Activated CD4-positive, alpha-beta T cell treated with anti-CD3 and anti-CD28 coated beads, Interleukin-2, amount 10 ng/mL, durations not matched to agents 24 days and 14 days (primary cell): ENCODE measurements at regions not wholly inside any gene's neighbourhood (a gene's known extent, or its start where the extent isn't known, plus 50 kb on each side); places are given as distances from the start of the nearest gene placed in this dataset.

Experiments used
- DNase-seq: peaks from one replicate; pipeline ENCODE4 v3.0.0; 2022
- H3K27ac Mint-ChIP-seq: one replicate; pipeline ENCODE4 v1.8.0; 2022; ENCODE audit warnings: mild to moderate bottlenecking, mixed read lengths
- H3K27me3 Mint-ChIP-seq: one replicate; pipeline ENCODE4 v1.8.0; 2022; ENCODE audit warnings: mixed read lengths
- H3K36me3 Mint-ChIP-seq: one replicate; pipeline ENCODE4 v1.8.0; 2022; ENCODE audit warnings: low read depth, mild to moderate bottlenecking, mixed read lengths
- H3K4me1 Mint-ChIP-seq: one replicate; pipeline ENCODE4 v1.8.0; 2021; ENCODE audit warnings: mixed read lengths
- H3K4me3 Mint-ChIP-seq: one replicate; pipeline ENCODE4 v1.8.0; 2022; ENCODE audit warnings: mild to moderate bottlenecking, moderate library complexity, mixed read lengths
- H3K9me3 Mint-ChIP-seq: one replicate; pipeline ENCODE4 v1.8.0; 2021; ENCODE audit warnings: mixed read lengths
- intact Hi-C: fragments of 100-400 bp; cut with micrococcal nuclease; formaldehyde crosslinking; loops from one replicate; pipeline ENCODE4 v1.15.1; 2023

GRCh38 chr6:10166031-10166430, 248.8 kb downstream of the TFAP2A start:
- no peaks in the 10 kb centered on the region for H3K4me1 Mint-ChIP-seq
- no peak overlapping the region for H3K4me3 Mint-ChIP-seq
- H3K9me3 Mint-ChIP-seq, result no peaks in the 10 kb centered on the region
- DNase-seq, result no peak
- no peaks in the 10 kb centered on the region for H3K36me3 Mint-ChIP-seq
- no peaks in the 10 kb centered on the region for H3K27me3 Mint-ChIP-seq
- intact Hi-C loops, result no loop called here
- H3K27ac Mint-ChIP-seq, result no peak overlapping the region

- no peaks in the 10 kb centered on the region for H3K27me3 Mint-ChIP-seq
- no peak for DNase-seq
- H3K4me3 Mint-ChIP-seq, result no peak overlapping the region
- intact Hi-C loops, result no loop called here
- no peaks in the 10 kb centered on the region for H3K36me3 Mint-ChIP-seq
- no peaks in the 10 kb centered on the region for H3K4me1 Mint-ChIP-seq
- no peaks in the 10 kb centered on the region for H3K9me3 Mint-ChIP-seq
- H3K27ac Mint-ChIP-seq, result no peak overlapping the region
Measured at GRCh38 chr6:10163203-10163962, 251.5 kb downstream of the TFAP2A start.

- H3K4me1 Mint-ChIP-seq, result no peaks in the 10 kb centered on the region
- peaks cover 1% of the 10 kb centered on the region for H3K27me3 Mint-ChIP-seq
- no peaks in the 10 kb centered on the region for H3K36me3 Mint-ChIP-seq
- peaks cover 3% of the 10 kb centered on the region for H3K9me3 Mint-ChIP-seq
- no peak overlapping the region for H3K27ac Mint-ChIP-seq
- no peak for DNase-seq
- H3K4me3 Mint-ChIP-seq, result no peak overlapping the region
- intact Hi-C loops, result no loop called here
Measured at GRCh38 chr6:10156875-10157274, 258.0 kb downstream of the TFAP2A start.

- no peak overlapping the region for H3K4me3 Mint-ChIP-seq
- DNase-seq, result no peak
- H3K36me3 Mint-ChIP-seq, result no peaks in the 10 kb centered on the region
- peaks cover 3% of the 10 kb centered on the region for H3K9me3 Mint-ChIP-seq
- H3K27me3 Mint-ChIP-seq, result peaks cover 1% of the 10 kb centered on the region
- H3K27ac Mint-ChIP-seq, result no peak overlapping the region
- no peaks in the 10 kb centered on the region for H3K4me1 Mint-ChIP-seq
- intact Hi-C loops, result no loop called here
Measured at GRCh38 chr6:10154251-10154650, 260.6 kb downstream of the TFAP2A start.

- Mint-ChIP-seq H3K27me3 (peaks cover 1% of the 10 kb centered on the region), H3K4me3 (no peak overlapping the region), H3K4me1 (peaks cover 2% of the 10 kb centered on the region), H3K27ac (no peak overlapping the region), H3K9me3 (no peaks in the 10 kb centered on the region), H3K36me3 (no peaks in the 10 kb centered on the region)
- no peak for DNase-seq
- intact Hi-C loops, result no loop called here
Measured at GRCh38 chr6:10151144-10151915, 263.5 kb downstream of the TFAP2A start.

GRCh38 chr6:10149603-10150002, 265.3 kb downstream of the TFAP2A start:
- Mint-ChIP-seq H3K36me3 (no peaks in the 10 kb centered on the region), H3K9me3 (no peaks in the 10 kb centered on the region), H3K27me3 (peaks cover 1% of the 10 kb centered on the region), H3K4me1 (peaks cover 2% of the 10 kb centered on the region), H3K4me3 (no peak overlapping the region), H3K27ac (no peak overlapping the region)
- no peak for DNase-seq
- intact Hi-C loops, result no loop called here

GRCh38 chr6:10146715-10147451, 268.0 kb downstream of the TFAP2A start:
- DNase-seq, result peak; percentile 66
- peaks cover 2% of the 10 kb centered on the region for H3K4me1 Mint-ChIP-seq
- intact Hi-C loops, result no loop called here

GRCh38 chr6:10144772-10145171, 270.1 kb downstream of the TFAP2A start:
- Mint-ChIP-seq H3K4me3 (no peak overlapping the region), H3K36me3 (no peaks in the 10 kb centered on the region), H3K9me3 (no peaks in the 10 kb centered on the region), H3K4me1 (peaks cover 2% of the 10 kb centered on the region), H3K27me3 (no peaks in the 10 kb centered on the region), H3K27ac (no peak overlapping the region)
- no peak for DNase-seq
- intact Hi-C loops, result no loop called here

More at GRCh38 chr6:10146715-10147451, 268.0 kb downstream of the TFAP2A start:
- Mint-ChIP-seq H3K9me3 (no peaks in the 10 kb centered on the region), H3K4me3 (peak overlapping the region; percentile 57), H3K36me3 (no peaks in the 10 kb centered on the region), H3K27ac (no peak overlapping the region), H3K27me3 (no peaks in the 10 kb centered on the region)

GRCh38 chr6:10141746-10142443, 273.0 kb downstream of the TFAP2A start:
- no peaks in the 10 kb centered on the region for H3K4me1 Mint-ChIP-seq
- H3K4me3 Mint-ChIP-seq, result no peak overlapping the region
- DNase-seq, result no peak
- H3K27me3 Mint-ChIP-seq, result no peaks in the 10 kb centered on the region
- no peaks in the 10 kb centered on the region for H3K9me3 Mint-ChIP-seq
- H3K27ac Mint-ChIP-seq, result no peak overlapping the region
- intact Hi-C loops, result no loop called here
- no peaks in the 10 kb centered on the region for H3K36me3 Mint-ChIP-seq

GRCh38 chr6:10140824-10141223, 274.1 kb downstream of the TFAP2A start:
- H3K27me3 Mint-ChIP-seq, result no peaks in the 10 kb centered on the region
- intact Hi-C loops, result no loop called here
- no peaks in the 10 kb centered on the region for H3K36me3 Mint-ChIP-seq
- no peak overlapping the region for H3K4me3 Mint-ChIP-seq
- no peak for DNase-seq
- no peaks in the 10 kb centered on the region for H3K4me1 Mint-ChIP-seq
- H3K27ac Mint-ChIP-seq, result no peak overlapping the region
- H3K9me3 Mint-ChIP-seq, result no peaks in the 10 kb centered on the region

GRCh38 chr6:10140136-10140535, 274.7 kb downstream of the TFAP2A start:
- intact Hi-C loops, result no loop called here
- H3K27ac Mint-ChIP-seq, result no peak overlapping the region
- H3K27me3 Mint-ChIP-seq, result no peaks in the 10 kb centered on the region
- no peak for DNase-seq
- H3K4me3 Mint-ChIP-seq, result no peak overlapping the region
- H3K9me3 Mint-ChIP-seq, result no peaks in the 10 kb centered on the region
- no peaks in the 10 kb centered on the region for H3K4me1 Mint-ChIP-seq
- H3K36me3 Mint-ChIP-seq, result no peaks in the 10 kb centered on the region

- Mint-ChIP-seq H3K9me3 (no peaks in the 10 kb centered on the region), H3K36me3 (no peaks in the 10 kb centered on the region), H3K4me3 (no peak overlapping the region), H3K27ac (no peak overlapping the region), H3K27me3 (no peaks in the 10 kb centered on the region), H3K4me1 (no peaks in the 10 kb centered on the region)
- intact Hi-C loops, result no loop called here
- DNase-seq, result no peak
Measured at GRCh38 chr6:10138917-10139316, 276.0 kb downstream of the TFAP2A start.

- intact Hi-C loops, result no loop called here
- H3K27ac Mint-ChIP-seq, result no peak overlapping the region
- H3K27me3 Mint-ChIP-seq, result no peaks in the 10 kb centered on the region
- DNase-seq, result no peak
- no peaks in the 10 kb centered on the region for H3K36me3 Mint-ChIP-seq
- no peak overlapping the region for H3K4me3 Mint-ChIP-seq
- no peaks in the 10 kb centered on the region for H3K9me3 Mint-ChIP-seq
- no peaks in the 10 kb centered on the region for H3K4me1 Mint-ChIP-seq
Measured at GRCh38 chr6:10136636-10137035, 278.2 kb downstream of the TFAP2A start.
